Ascending aorta (tissue), 2 donors: ENCODE measurements at regions not wholly inside any gene's neighbourhood (a gene's known extent, or its start where the extent isn't known, plus 50 kb on each side); places are given as distances from the start of the nearest gene placed in this dataset.

ENCODE experiments used
- DNase-seq, 2 donors: peaks; one replicate each; pipeline ENCODE4 v3.0.0-alpha.2; 2019; ENCODE audit warnings: low spot score in 2 of 2
- H3K27ac ChIP-seq, 2 donors: fragments of 200-600 bp; sonication (generic); one replicate each; pipeline ENCODE4 v1.5.1; 2016 to 2017; ENCODE audit warnings: mild to moderate bottlenecking in 1 of 2
- H3K27me3 ChIP-seq: fragments of 200-600 bp; sonication (generic); one replicate; pipeline ENCODE4 v1.5.1; 2017
- H3K36me3 ChIP-seq, 2 donors: fragments of 200-600 bp; sonication (generic); one replicate each; pipeline ENCODE4 v1.5.1; 2016
- H3K4me1 ChIP-seq, 2 donors: fragments of 200-600 bp; sonication (generic); one replicate each; pipeline ENCODE4 v1.5.1; 2016 to 2017; ENCODE audit warnings: mild to moderate bottlenecking in 1 of 2
- H3K4me3 ChIP-seq, 2 donors: fragments of 200-600 bp; sonication (generic); one replicate each; pipeline ENCODE4 v1.5.1; 2016 to 2017; ENCODE audit warnings: mild to moderate bottlenecking in 1 of 2
- H3K9me3 ChIP-seq, 2 donors: fragments of 200-600 bp; sonication (generic); one replicate each; pipeline ENCODE4 v1.5.1; 2016
- intact Hi-C: fragments of 100-400 bp; cut with DNase I; formaldehyde crosslinking; loops from one replicate; pipeline ENCODE4 v1.15.1; 2023
- TF ChIP-seq, protein P1 (sequence below), 3 experiments: fragments of 200-600 bp in 2 of 3; fragments of 450-650 bp in 1 of 3; sonication (generic) in 2 of 3; IDR thresholded peaks; one replicate each; pipeline ENCODE4 v1.5.1; 2016 to 2019; ENCODE audit warnings: antibody characterized with exemption in 3 of 3, mild to moderate bottlenecking in 1 of 3, moderate library complexity in 1 of 3

DNA sequence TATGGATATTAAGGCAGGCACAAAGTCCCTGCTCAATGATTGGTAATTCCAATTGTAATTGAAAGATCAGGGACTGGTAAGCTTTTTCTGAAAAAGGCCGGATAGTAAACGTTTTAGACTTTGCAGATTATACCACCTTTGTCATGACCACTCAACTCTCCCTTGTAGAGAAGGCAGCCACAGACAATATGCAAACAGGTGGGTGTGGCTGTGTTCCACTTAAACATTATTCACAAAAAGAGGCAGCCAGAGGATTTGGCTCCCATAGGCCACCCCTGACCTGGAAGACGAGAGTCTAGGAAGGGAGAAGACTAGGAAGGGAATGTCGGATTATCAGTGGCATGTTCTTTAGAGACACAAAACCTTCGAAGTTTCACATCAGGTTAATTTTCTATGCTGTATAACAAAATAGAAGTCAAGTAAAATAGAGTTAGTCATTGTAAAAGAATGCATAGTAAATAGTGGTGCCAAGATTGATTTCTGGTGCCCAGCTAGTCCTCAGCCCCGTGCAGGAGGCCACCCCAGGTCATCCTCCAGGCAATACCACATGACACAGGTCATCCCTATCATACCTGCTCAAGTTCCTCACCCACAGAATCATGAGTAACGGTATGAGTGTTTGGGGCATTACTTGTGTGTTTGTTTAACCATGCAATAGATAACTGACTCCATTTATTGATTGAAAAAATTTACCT is 193.8 kb downstream of the PLPP4 start:
- Histone ChIP-seq H3K9me3 (no peaks in the 10 kb centered on the region), H3K36me3 (no peaks in the 10 kb centered on the region), H3K4me3 (no peak overlapping the region), H3K27ac (no peak overlapping the region), H3K4me1 (no peaks in the 10 kb centered on the region), H3K27me3 (no peaks in the 10 kb centered on the region)
- TF ChIP-seq, protein P1, sequence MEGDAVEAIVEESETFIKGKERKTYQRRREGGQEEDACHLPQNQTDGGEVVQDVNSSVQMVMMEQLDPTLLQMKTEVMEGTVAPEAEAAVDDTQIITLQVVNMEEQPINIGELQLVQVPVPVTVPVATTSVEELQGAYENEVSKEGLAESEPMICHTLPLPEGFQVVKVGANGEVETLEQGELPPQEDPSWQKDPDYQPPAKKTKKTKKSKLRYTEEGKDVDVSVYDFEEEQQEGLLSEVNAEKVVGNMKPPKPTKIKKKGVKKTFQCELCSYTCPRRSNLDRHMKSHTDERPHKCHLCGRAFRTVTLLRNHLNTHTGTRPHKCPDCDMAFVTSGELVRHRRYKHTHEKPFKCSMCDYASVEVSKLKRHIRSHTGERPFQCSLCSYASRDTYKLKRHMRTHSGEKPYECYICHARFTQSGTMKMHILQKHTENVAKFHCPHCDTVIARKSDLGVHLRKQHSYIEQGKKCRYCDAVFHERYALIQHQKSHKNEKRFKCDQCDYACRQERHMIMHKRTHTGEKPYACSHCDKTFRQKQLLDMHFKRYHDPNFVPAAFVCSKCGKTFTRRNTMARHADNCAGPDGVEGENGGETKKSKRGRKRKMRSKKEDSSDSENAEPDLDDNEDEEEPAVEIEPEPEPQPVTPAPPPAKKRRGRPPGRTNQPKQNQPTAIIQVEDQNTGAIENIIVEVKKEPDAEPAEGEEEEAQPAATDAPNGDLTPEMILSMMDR (IDR thresholded peaks at IDR 0.05), result no peak
- intact Hi-C loops, result no loop called here
- no peak for DNase-seq

DNA sequence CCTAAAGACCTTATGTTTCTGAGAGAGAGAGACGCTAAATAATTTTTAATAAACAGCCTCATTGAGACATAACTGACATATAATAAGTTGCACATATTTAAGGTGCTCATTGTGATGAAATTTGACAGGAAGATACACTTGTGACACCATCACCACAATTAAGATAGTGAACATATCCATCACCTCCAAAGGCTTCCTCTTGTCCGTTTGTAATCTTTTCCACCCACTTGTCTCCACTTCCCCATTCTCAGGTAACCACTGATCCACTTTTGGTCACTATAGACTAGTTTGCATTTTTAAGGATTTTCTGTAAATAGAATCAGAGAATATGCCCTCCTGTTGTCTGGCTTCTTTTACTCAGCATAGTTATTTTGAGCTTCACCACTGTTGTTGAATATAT is 195.1 kb upstream of the WDR11 start:
- TF ChIP-seq, protein P1 (IDR thresholded peaks at IDR 0.05), result no peak
- H3K27ac ChIP-seq, result no peak overlapping the region
- no peaks in the 10 kb centered on the region for H3K9me3 ChIP-seq
- no peak for DNase-seq
- intact Hi-C loops, result no loop called here
- no peaks in the 10 kb centered on the region for H3K4me1 ChIP-seq
- no peak overlapping the region for H3K4me3 ChIP-seq
- no peaks in the 10 kb centered on the region for H3K27me3 ChIP-seq
- H3K36me3 ChIP-seq, result no peaks in the 10 kb centered on the region

DNA sequence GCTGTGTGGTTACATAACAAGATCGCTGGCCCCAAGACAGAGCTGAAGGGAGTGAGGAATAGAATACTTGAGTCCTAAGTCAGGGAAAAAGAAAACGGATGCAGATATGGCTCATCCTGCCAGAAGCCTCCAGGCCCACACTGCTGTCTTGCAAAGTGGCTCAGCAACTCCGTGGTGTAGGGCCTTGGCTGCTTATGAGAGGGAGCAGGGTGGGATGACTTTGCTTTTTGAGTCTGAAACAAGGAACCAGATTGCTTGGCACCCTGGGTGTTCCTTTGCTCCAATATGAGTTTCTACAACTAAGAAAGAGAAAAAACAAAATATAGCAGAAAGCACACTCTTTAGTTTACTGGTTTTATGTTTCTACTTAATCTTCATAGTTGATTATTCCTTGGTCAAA is 193.8 kb upstream of the WDR11 start:
- no peak for DNase-seq
- TF ChIP-seq, protein P1 (IDR thresholded peaks at IDR 0.05), result no peak
- H3K27ac ChIP-seq, result no peak overlapping the region
- no peaks in the 10 kb centered on the region for H3K9me3 ChIP-seq
- intact Hi-C loops, result no loop called here
- H3K4me1 ChIP-seq, result no peaks in the 10 kb centered on the region
- no peaks in the 10 kb centered on the region for H3K27me3 ChIP-seq
- H3K36me3 ChIP-seq, result no peaks in the 10 kb centered on the region
- H3K4me3 ChIP-seq, result no peak overlapping the region

DNA sequence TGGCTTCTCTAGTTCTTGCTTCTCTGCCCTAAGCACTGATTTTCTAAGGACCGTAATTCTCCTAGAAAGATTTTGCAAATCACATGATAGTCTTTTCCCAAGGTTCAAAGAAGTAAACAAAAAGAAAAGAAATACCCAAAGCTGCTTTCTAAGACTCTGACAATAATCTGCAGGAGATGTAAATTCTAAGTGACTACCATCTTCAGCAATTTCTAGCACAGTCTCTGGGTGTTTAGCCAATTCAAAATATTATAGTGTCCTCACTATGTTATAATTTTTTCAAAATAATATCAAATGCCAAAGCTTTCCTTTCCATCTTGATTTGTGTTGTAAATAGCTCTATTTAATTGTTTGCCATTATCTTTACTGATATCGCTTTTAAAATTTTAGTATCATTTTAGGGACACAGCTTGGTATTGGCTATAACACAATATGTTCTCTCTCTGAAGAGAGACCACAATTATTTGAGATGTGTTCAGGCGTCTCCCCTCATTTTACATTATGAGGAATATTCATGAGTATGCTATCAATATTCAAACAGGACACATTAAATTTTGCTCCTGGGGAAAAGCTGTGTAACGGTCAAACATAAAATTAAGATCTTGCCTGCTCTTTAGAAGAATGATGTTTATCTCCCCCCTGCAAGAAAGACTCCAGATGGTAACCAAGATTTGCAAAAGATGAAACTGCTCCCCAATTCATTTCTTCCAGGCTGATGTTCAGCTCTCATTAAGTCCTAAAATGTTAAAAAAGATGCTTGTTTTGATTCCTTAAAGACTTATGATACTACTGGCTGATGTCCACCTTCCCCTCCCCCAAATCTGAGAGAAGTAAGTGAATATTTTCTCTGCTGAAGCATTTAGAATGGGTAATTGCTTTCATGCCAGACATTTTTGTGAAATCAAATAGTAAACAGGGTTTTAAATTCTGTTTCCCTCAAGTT is 191.9 kb upstream of the WDR11 start:
- intact Hi-C loops, result no loop called here
- no peak overlapping the region for H3K27ac ChIP-seq
- H3K4me1 ChIP-seq, result no peaks in the 10 kb centered on the region
- H3K36me3 ChIP-seq, result no peaks in the 10 kb centered on the region
- no peak overlapping the region for H3K4me3 ChIP-seq
- no peaks in the 10 kb centered on the region for H3K27me3 ChIP-seq
- no peaks in the 10 kb centered on the region for H3K9me3 ChIP-seq
- no peak for DNase-seq
- TF ChIP-seq, protein P1 (IDR thresholded peaks at IDR 0.05), result no peak

DNA sequence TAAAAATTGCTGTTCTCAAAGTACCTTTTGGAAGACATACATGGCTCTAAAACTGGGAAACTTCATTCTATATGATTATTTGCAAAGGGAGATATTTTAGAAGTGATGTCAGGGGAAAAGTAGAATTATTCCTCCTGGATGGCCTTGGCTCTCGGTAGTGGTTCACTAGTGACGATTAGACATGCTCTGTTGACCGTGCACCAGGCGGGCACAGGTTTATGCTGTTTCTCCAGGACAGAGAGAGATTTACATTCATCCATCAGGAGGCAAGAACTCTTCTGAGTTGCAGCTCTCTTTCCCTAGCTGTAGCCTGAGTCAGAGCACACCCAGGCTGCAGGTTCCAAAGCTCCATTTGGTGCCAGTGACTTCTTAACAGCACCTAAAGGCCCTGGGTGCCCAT is 184.9 kb upstream of the WDR11 start:
- no peaks in the 10 kb centered on the region for H3K4me1 ChIP-seq
- no peaks in the 10 kb centered on the region for H3K9me3 ChIP-seq
- no peak for DNase-seq
- intact Hi-C loops, result no loop called here
- H3K27me3 ChIP-seq, result no peaks in the 10 kb centered on the region
- TF ChIP-seq, protein P1 (IDR thresholded peaks at IDR 0.05), result no peak
- no peak overlapping the region for H3K4me3 ChIP-seq
- no peaks in the 10 kb centered on the region for H3K36me3 ChIP-seq
- H3K27ac ChIP-seq, result no peak overlapping the region
